Activated B cell treated with CpG ODN at 0.5 μM for 24 hours (primary cell): ENCODE measurements at regions not wholly inside any gene's neighbourhood (a gene's known extent, or its start where the extent isn't known, plus 50 kb on each side); places are given as distances from the start of the nearest gene placed in this dataset.
"Not testable (repeated sequence)": the region's sequence is repeated elsewhere in the genome, so short reads cannot be mapped to it uniquely, and the experiment has no call there.

ENCODE experiments used
- ATAC-seq: fragments of 200-7000 bp; cut with Tn5 transposase; one replicate; pipeline ENCODE4 v1.10.0; 2021; ENCODE audit warnings: low read depth, mild to moderate bottlenecking, moderate library complexity
- CTCF ChIA-PET: fragments of 350-600 bp; sonication (Branson Sonifier 250); formaldehyde crosslinking; loops from one replicate; lab custom pipeline; 2021; ENCODE audit warnings: antibody characterized with exemption; lab: Charles Lee
- POLR2A ChIA-PET: fragments of 350-600 bp; sonication (Branson Sonifier 250); formaldehyde crosslinking; loops from one replicate; lab custom pipeline; 2021; ENCODE audit warnings: antibody characterized with exemption; lab: Charles Lee
- DNase-seq: peaks from one replicate; pipeline ENCODE4 v3.0.0; 2022
- H3K27ac Mint-ChIP-seq: one replicate; pipeline ENCODE4 v1.8.0; 2020; ENCODE audit warnings: mixed read lengths
- H3K27me3 Mint-ChIP-seq: one replicate; pipeline ENCODE4 v1.8.0; 2021; ENCODE audit warnings: mixed read lengths
- H3K36me3 Mint-ChIP-seq: one replicate; pipeline ENCODE4 v1.8.0; 2021; ENCODE audit warnings: low read depth, mixed read lengths
- H3K4me1 Mint-ChIP-seq: one replicate; pipeline ENCODE4 v1.8.0; 2021; ENCODE audit warnings: mixed read lengths
- H3K4me3 Mint-ChIP-seq: one replicate; pipeline ENCODE4 v1.8.0; 2020; ENCODE audit warnings: mild to moderate bottlenecking, mixed read lengths
- H3K9me3 Mint-ChIP-seq: one replicate; pipeline ENCODE4 v1.8.0; 2020; ENCODE audit warnings: mixed read lengths
- intact Hi-C: fragments of 100-400 bp; cut with micrococcal nuclease; formaldehyde crosslinking; loops from one replicate; pipeline ENCODE4 v1.15.1; 2024
- TF ChIP-seq, protein P1 (sequence below): fragments of 200-600 bp; IDR thresholded peaks from one replicate; pipeline ENCODE4 v1.8.0; 2022; ENCODE audit warnings: antibody characterized with exemption, mild to moderate bottlenecking

DNA sequence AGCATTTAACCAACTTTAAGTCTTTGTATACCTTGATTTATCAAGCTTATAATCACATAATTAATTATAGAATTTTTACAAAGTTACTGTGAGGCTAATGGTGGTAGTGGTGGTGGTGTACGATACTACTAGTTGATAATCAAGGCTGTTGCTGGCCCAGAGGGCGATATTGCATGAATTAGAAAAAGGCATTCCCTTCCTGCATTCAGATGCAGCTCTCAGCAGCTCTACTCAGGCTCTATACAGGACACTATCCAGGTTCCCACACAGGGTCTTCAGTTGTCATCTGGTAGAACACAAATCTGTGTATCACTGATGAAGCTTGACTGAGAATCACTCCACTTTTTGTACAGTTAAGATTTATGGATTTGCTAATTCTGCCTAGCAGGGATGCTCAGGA lies 562.8 kb upstream of the C9orf72 start:
- no peak for ATAC-seq
- POLR2A ChIA-PET, result no interaction called here
- TF ChIP-seq, protein P1, sequence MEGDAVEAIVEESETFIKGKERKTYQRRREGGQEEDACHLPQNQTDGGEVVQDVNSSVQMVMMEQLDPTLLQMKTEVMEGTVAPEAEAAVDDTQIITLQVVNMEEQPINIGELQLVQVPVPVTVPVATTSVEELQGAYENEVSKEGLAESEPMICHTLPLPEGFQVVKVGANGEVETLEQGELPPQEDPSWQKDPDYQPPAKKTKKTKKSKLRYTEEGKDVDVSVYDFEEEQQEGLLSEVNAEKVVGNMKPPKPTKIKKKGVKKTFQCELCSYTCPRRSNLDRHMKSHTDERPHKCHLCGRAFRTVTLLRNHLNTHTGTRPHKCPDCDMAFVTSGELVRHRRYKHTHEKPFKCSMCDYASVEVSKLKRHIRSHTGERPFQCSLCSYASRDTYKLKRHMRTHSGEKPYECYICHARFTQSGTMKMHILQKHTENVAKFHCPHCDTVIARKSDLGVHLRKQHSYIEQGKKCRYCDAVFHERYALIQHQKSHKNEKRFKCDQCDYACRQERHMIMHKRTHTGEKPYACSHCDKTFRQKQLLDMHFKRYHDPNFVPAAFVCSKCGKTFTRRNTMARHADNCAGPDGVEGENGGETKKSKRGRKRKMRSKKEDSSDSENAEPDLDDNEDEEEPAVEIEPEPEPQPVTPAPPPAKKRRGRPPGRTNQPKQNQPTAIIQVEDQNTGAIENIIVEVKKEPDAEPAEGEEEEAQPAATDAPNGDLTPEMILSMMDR, result no peak
- intact Hi-C loops, result no loop called here
- Mint-ChIP-seq H3K27ac (no peak overlapping the region), H3K9me3 (no peaks in the 10 kb centered on the region), H3K27me3 (no peaks in the 10 kb centered on the region), H3K4me3 (no peak overlapping the region), H3K36me3 (no peaks in the 10 kb centered on the region), H3K4me1 (no peaks in the 10 kb centered on the region)
- CTCF ChIA-PET, result no interaction called here
- DNase-seq, result no peak

DNA sequence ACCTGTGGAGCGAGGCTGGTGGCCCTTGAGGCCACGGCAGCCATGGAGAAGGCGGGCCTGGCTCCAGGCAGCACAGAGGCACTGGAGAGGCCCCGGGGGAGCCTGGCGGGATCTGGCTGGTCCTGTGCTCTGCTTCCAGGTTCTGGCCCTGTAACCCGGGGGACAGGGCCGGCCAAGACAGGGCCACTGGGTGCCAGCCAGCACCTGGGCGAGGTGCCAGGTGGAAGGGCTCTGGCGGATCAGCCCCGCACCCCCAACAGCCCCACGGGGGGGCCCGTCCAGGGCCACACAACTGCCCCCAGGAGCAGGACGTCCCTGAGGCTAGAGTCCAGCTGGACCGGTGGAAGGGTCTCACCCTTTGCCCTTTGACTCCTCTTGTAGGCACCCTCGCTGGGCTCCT lies 574.1 kb upstream of the C9orf72 start:
- ATAC-seq, H3K9me3 Mint-ChIP-seq, POLR2A ChIA-PET, DNase-seq, H3K36me3 Mint-ChIP-seq, H3K27me3 Mint-ChIP-seq, H3K4me1 Mint-ChIP-seq, CTCF ChIA-PET, H3K4me3 Mint-ChIP-seq, H3K27ac Mint-ChIP-seq, intact Hi-C loops: not testable (repeated sequence)

DNA sequence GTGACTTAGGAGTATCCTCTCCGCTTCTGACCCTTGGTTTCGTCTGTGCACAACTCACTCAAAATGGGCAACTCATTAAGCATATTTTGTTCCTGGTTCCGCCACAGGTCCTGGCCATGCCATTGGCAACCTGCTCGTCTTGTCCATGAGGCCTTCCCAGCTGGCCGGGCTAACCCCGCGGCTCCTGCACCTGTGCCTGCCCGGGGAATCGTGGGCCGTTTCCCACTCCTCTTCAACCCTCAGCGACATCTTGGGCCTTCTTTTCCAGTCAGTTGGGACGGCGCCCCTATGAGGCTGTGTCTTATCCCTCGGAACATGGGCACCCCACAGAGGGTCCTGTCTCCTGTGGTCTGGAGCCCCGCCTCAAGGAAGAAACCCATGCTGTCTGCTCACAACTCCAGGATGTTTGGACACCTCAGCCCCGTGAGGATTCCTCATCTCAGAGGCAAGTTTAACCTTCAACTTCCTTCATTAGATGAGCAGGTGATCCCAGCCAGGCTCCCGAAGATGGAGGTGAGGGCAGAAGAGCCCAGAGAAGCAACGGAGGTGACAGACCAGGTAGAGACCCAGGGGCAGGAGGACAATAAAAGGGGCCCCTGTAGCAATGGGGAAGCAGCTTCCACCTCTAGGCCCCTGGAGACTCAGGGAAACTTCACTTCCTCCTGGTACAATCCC lies 574.8 kb upstream of the C9orf72 start:
- POLR2A ChIA-PET, intact Hi-C loops, DNase-seq, H3K36me3 Mint-ChIP-seq, H3K4me3 Mint-ChIP-seq, H3K27me3 Mint-ChIP-seq, H3K4me1 Mint-ChIP-seq, CTCF ChIA-PET, ATAC-seq, H3K9me3 Mint-ChIP-seq, H3K27ac Mint-ChIP-seq: not testable (repeated sequence)

DNA sequence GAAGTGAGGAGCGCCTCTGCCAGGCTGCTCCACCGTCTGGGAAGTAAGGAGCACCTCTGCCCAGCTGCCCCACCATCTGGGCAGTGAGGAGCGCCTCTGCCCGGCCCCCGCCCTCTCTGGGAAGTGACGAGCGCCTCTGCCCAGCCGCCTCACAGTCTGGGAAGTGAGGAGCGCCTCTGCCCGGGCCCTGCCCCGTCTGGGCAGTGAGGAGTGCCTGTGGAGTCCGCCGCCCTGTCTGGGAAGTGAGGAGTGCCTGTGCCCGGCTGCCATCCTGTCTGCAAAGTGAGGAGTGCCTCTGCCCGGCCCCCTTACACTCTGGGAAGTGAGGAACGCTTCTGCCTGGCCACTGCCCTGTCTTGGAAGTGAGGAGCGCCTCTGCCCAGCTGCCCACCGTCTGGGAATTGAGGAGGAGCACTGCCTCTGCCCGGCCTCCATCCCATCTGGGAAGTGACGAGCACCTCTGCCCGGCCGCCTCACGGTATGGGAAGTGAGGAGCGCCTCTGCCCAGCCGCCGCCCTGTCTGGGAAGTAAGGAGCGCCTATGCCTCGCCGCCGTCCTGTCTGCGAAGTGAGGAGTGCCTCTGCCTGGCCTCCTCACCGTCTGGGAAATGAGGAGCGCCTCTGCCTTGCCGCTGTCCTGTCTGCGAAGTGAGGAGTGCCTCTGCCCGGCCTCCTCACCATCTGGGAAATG lies 576.2 kb upstream of the C9orf72 start:
- CTCF ChIA-PET, H3K27ac Mint-ChIP-seq, H3K36me3 Mint-ChIP-seq, intact Hi-C loops, ATAC-seq, POLR2A ChIA-PET, DNase-seq, H3K4me3 Mint-ChIP-seq, H3K27me3 Mint-ChIP-seq, H3K4me1 Mint-ChIP-seq, H3K9me3 Mint-ChIP-seq: not testable (repeated sequence)

DNA sequence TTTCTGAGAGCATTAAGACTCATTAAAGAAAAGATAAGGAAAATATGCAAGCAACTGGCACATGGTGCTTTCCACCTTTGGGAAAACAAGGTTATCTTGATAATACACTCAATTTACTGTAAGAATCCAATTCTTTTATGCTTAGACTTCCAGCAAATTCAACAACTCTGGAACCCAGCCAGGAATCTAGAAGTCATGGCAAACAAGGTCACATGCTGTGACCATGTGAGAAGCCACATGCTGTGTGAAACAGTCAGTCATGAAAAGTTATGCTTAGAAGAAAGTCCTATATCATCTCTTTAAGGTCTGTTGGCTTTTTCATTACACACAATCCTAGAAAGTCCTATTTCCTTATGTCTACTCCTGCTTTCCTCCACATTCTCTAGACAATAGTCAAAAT lies 581.8 kb upstream of the C9orf72 start:
- no peak overlapping the region for H3K4me3 Mint-ChIP-seq
- ChIA-PET CTCF (no interaction called here), POLR2A (no interaction called here)
- DNase-seq (no peak), ATAC-seq (no peak)
- H3K27ac Mint-ChIP-seq, result no peak overlapping the region
- no peaks in the 10 kb centered on the region for H3K36me3 Mint-ChIP-seq
- H3K4me1 Mint-ChIP-seq, result no peaks in the 10 kb centered on the region
- intact Hi-C loops, result no loop called here
- TF ChIP-seq, protein P1, result no peak
- no peaks in the 10 kb centered on the region for H3K27me3 Mint-ChIP-seq
- no peaks in the 10 kb centered on the region for H3K9me3 Mint-ChIP-seq

DNA sequence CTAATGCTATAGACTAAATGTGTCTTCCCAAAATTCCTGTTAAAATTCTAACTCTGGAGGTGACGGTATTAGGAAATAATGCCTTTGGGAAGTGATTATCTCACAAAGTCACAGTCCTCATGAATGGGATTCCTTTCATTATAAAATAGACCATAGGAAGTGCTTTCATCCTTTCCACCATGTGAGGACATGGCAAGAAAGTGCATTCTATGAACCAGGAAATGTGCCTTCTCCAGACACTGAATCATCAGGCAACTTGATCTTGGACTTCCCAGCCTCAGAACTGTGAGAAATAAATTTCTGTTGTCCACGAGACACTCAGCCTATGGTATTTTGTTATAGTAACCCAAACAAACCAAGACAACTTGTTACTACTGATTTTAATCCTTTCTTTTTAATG lies 582.4 kb upstream of the C9orf72 start:
- H3K4me1 Mint-ChIP-seq, result no peaks in the 10 kb centered on the region
- TF ChIP-seq, protein P1, result no peak
- no peaks in the 10 kb centered on the region for H3K36me3 Mint-ChIP-seq
- DNase-seq (no peak), ATAC-seq (no peak)
- ChIA-PET POLR2A (no interaction called here), CTCF (no interaction called here)
- H3K9me3 Mint-ChIP-seq, result no peaks in the 10 kb centered on the region
- H3K27me3 Mint-ChIP-seq, result no peaks in the 10 kb centered on the region
- no peak overlapping the region for H3K4me3 Mint-ChIP-seq
- H3K27ac Mint-ChIP-seq, result no peak overlapping the region
- intact Hi-C loops, result no loop called here
